ENCODE measurements at regions not wholly inside any gene's neighbourhood (a gene's known extent, or its start where the extent isn't known, plus 50 kb on each side); places are given as distances from the start of the nearest gene placed in this dataset.

- TF ChIP-seq POLR2A (IDR thresholded peaks at IDR 0.05; ENCODE audit: borderline replicate concordance, extremely low read depth, insufficient read depth, insufficient read length) (no peak), ZBTB33 (IDR thresholded peaks at IDR 0.05; ENCODE audit: extremely low read depth, insufficient replicate concordance, low read length) (no peak), CEBPB (IDR thresholded peaks at IDR 0.05; ENCODE audit: low read depth) (no peak), EZH2 (IDR thresholded peaks at IDR 0.05) (no peak), CTCF (IDR thresholded peaks at IDR 0.05 in 2 of 3, conservative IDR thresholded peaks at IDR 0.05 in 1 of 3; ENCODE audit: borderline replicate concordance in 1 of 3, insufficient read depth in 1 of 3, low read depth in 2 of 3, low read length in 2 of 3) (no peak)
Measured at GRCh38 chr15:34655326-34655725, 71.9 kb upstream of the GOLGA8B start.
